IMR-90 (cell line): ENCODE measurements at regions not wholly inside any gene's neighbourhood (a gene's known extent, or its start where the extent isn't known, plus 50 kb on each side); places are given as distances from the start of the nearest gene placed in this dataset.

Source experiments
- ATAC-seq: fragments of 200-7000 bp; cut with Tn5 transposase; 2 replicates; pipeline ENCODE4 v1.9.1; 2020; ENCODE audit warnings: low read depth, mild to moderate bottlenecking, moderate library complexity
- BruUV-seq: library from RNA; stranded (reverse); fragments of 400-500 nt; replicated peaks from 2 replicates; lab custom pipeline; 2021; lab: Mats Ljungman, UMichigan
- CTCF ChIA-PET: fragments of 300-600 bp; formaldehyde crosslinking; extraction: SDS; loops from one replicate; lab custom pipeline; 2021; ENCODE audit warnings: antibody characterized with exemption; lab: Yijun Ruan, JAX
- POLR2A ChIA-PET: fragments of 300-600 bp; sonication (Branson Sonifier 250); formaldehyde crosslinking; loops from one replicate; lab custom pipeline; 2022; ENCODE audit warnings: antibody characterized with exemption; ENCODE audit not compliant: unreplicated experiment; lab: Charles Lee
- DNase-seq: peaks from one replicate; pipeline ENCODE4 v3.0.0; 2013
- H2AFZ ChIP-seq: replicated peaks from 2 replicates; pipeline ENCODE3; 2013; ENCODE audit warnings: low read length, mild to moderate bottlenecking; ENCODE audit not compliant: poor library complexity
- H2AK5ac ChIP-seq: 2 replicates; pipeline ENCODE4 v1.6.1; 2013; ENCODE audit warnings: low read depth, low read length, inconsistent platforms
- H2AK9ac ChIP-seq: replicated peaks from 2 replicates; pipeline ENCODE3; 2013; ENCODE audit warnings: mild to moderate bottlenecking, low read depth, low read length, moderate library complexity; ENCODE audit not compliant: poor library complexity
- H2BK120ac ChIP-seq: 2 replicates; pipeline ENCODE4 v1.6.1; 2013; ENCODE audit warnings: low read depth, low read length, inconsistent platforms
- H2BK15ac ChIP-seq: 3 replicates; pipeline ENCODE4 v1.6.1; 2013; ENCODE audit warnings: low read depth, low read length, inconsistent platforms
- H2BK20ac ChIP-seq: 2 replicates; pipeline ENCODE4 v1.6.1; 2013; ENCODE audit warnings: low read depth, mild to moderate bottlenecking, inconsistent platforms, low read length, moderate library complexity
- H2BK5ac ChIP-seq: 2 replicates; pipeline ENCODE4 v1.6.1; 2013; ENCODE audit warnings: mild to moderate bottlenecking, low read depth, low read length, inconsistent platforms; ENCODE audit not compliant: poor library complexity, severe bottlenecking
- H3K14ac ChIP-seq: replicated peaks from 2 replicates; pipeline ENCODE4 v1.6.1; 2013; ENCODE audit warnings: low read depth, low read length, inconsistent platforms
- H3K18ac ChIP-seq: 2 replicates; pipeline ENCODE4 v1.6.1; 2013; ENCODE audit warnings: low read depth, low read length, control low read depth
- H3K23ac ChIP-seq: 2 replicates; pipeline ENCODE4 v1.6.1; 2013; ENCODE audit warnings: low read depth, low read length, inconsistent platforms
- H3K27ac ChIP-seq: 2 replicates; pipeline ENCODE4 v1.5.1; 2013; ENCODE audit warnings: mild to moderate bottlenecking, control low read depth, low read length; ENCODE audit not compliant: insufficient read depth
- H3K27me3 ChIP-seq: 2 replicates; pipeline ENCODE4 v1.6.1; 2013; ENCODE audit warnings: low read length; ENCODE audit not compliant: control insufficient read depth, insufficient read depth
- H3K36me3 ChIP-seq: 2 replicates; pipeline ENCODE4 v1.6.1; 2013; ENCODE audit warnings: low read length, mixed read lengths; ENCODE audit not compliant: control insufficient read depth, insufficient read depth
- H3K4ac ChIP-seq: 2 replicates; pipeline ENCODE4 v1.6.1; 2013; ENCODE audit warnings: low read depth, low read length, inconsistent platforms
- H3K4me1 ChIP-seq: 2 replicates; pipeline ENCODE4 v1.6.1; 2013; ENCODE audit warnings: low read length, mixed read lengths; ENCODE audit not compliant: control insufficient read depth, insufficient read depth
- H3K4me2 ChIP-seq: 2 replicates; pipeline ENCODE4 v1.6.1; 2013; ENCODE audit warnings: low read depth, mild to moderate bottlenecking, control low read depth, low read length, moderate library complexity
- H3K4me3 ChIP-seq: 2 replicates; pipeline ENCODE4 v1.5.1; 2013; ENCODE audit warnings: low read depth, mild to moderate bottlenecking, control low read depth, low read length, moderate library complexity; ENCODE audit not compliant: insufficient read depth
- H3K56ac ChIP-seq: 2 replicates; pipeline ENCODE4 v1.6.1; 2013; ENCODE audit warnings: low read length, inconsistent platforms; ENCODE audit not compliant: insufficient read depth; ENCODE audit errors: extremely low read depth
- H3K79me1 ChIP-seq, 2 experiments: 2 replicates each; pipeline ENCODE4 v1.6.1; 2013; ENCODE audit warnings: low read length in 2 of 2, inconsistent platforms in 1 of 2, low read depth in 1 of 2
- H3K9ac ChIP-seq: 2 replicates; pipeline ENCODE4 v1.6.1; 2013; ENCODE audit warnings: low read depth, low read length, control low read depth
- H3K9me1 ChIP-seq: 2 replicates; pipeline ENCODE4 v1.6.1; 2013; ENCODE audit warnings: low read length, inconsistent platforms; ENCODE audit not compliant: insufficient read depth
- H3K9me3 ChIP-seq: 2 replicates; pipeline ENCODE4 v1.6.1; 2013; ENCODE audit warnings: low read length; ENCODE audit not compliant: control insufficient read depth, insufficient read depth
- H4K20me1 ChIP-seq: 2 replicates; pipeline ENCODE4 v1.6.1; 2013; ENCODE audit warnings: low read length, inconsistent platforms; ENCODE audit not compliant: insufficient read depth
- H4K5ac ChIP-seq: 2 replicates; pipeline ENCODE4 v1.6.1; 2013; ENCODE audit warnings: mild to moderate bottlenecking, low read depth, low read length, control low read depth
- H4K8ac ChIP-seq, 2 experiments: 2 replicates each; pipeline ENCODE4 v1.6.1; 2013; ENCODE audit warnings: low read depth in 2 of 2, low read length in 2 of 2, control low read depth in 1 of 2, inconsistent platforms in 1 of 2
- H4K91ac ChIP-seq: 2 replicates; pipeline ENCODE4 v1.6.1; 2013; ENCODE audit warnings: low read depth, low read length, inconsistent platforms; ENCODE audit not compliant: insufficient read depth
- BHLHE40 ChIP-seq: fragments of 150-350 bp; IDR thresholded peaks from 2 replicates; pipeline ENCODE4 v1.6.1; 2016; ENCODE audit warnings: mild to moderate bottlenecking, low read depth, low read length
- CEBPB ChIP-seq: IDR thresholded peaks from 2 replicates; pipeline ENCODE4 v1.6.1; 2012; ENCODE audit warnings: low read depth, low read length, improper control_type of control experiment
- CHD1 ChIP-seq: IDR thresholded peaks from 2 replicates; pipeline ENCODE4 v1.6.1; 2012; ENCODE audit warnings: low read depth, low read length, improper control_type of control experiment
- FOS ChIP-seq: fragments of 150-350 bp; IDR thresholded peaks from 2 replicates; pipeline ENCODE4 v1.6.1; 2016; ENCODE audit warnings: low read depth, low read length
- MAFK ChIP-seq: IDR thresholded peaks from 2 replicates; pipeline ENCODE4 v1.6.1; 2012; ENCODE audit warnings: low read depth, low read length, improper control_type of control experiment
- MAZ ChIP-seq: IDR thresholded peaks from 2 replicates; pipeline ENCODE4 v1.6.1; 2012; ENCODE audit warnings: low read depth, mild to moderate bottlenecking, low read length, improper control_type of control experiment, moderate library complexity, borderline replicate concordance
- MXI1 ChIP-seq: IDR thresholded peaks from 2 replicates; pipeline ENCODE4 v1.6.1; 2012; ENCODE audit warnings: low read depth, mild to moderate bottlenecking, low read length, moderate library complexity, borderline replicate concordance
- NFE2L2 ChIP-seq: fragments of 150-350 bp; IDR thresholded peaks from 2 replicates; pipeline ENCODE4 v1.6.1; 2016; ENCODE audit warnings: low read depth, mild to moderate bottlenecking, low read length
- POLR2A ChIP-seq: IDR thresholded peaks from 2 replicates; pipeline ENCODE4 v1.6.1; 2012; ENCODE audit warnings: mild to moderate bottlenecking, low read depth, low read length
- RAD21 ChIP-seq: IDR thresholded peaks from 2 replicates; pipeline ENCODE4 v1.6.1; 2012; ENCODE audit warnings: low read length, improper control_type of control experiment
- RCOR1 ChIP-seq: IDR thresholded peaks from 2 replicates; pipeline ENCODE4 v1.6.1; 2012; ENCODE audit warnings: mild to moderate bottlenecking, low read length, improper control_type of control experiment; ENCODE audit not compliant: insufficient replicate concordance
- RFX5 ChIP-seq: IDR thresholded peaks from 2 replicates; pipeline ENCODE4 v1.8.0; 2012; ENCODE audit warnings: low read depth, mild to moderate bottlenecking, low read length, moderate library complexity
- SMC3 ChIP-seq: fragments of 150-350 bp; IDR thresholded peaks from 2 replicates; pipeline ENCODE4 v1.6.1; 2016; ENCODE audit warnings: low read depth, mild to moderate bottlenecking, antibody characterized with exemption, low read length, moderate library complexity
- WGBS, 2 experiments: methylation state at CpG; one replicate each; pipeline versions ENCODE4 v1.1.5 to v1.1.7; 2013; ENCODE audit warnings: missing lambda C conversion rate in 2 of 2; ENCODE audit not compliant: insufficient read length in 1 of 2; ENCODE audit errors: extremely low coverage in 2 of 2; 5-methylcytosine and 5-hydroxymethylcytosine counted together
- dilution Hi-C: fragments of 300-500 bp; cut with HindIII; formaldehyde crosslinking; loops from one replicate; pipeline ENCODE4 v1.14.3; 2018; ENCODE audit warnings: low sequenced_read_pairs; ENCODE audit not compliant: unreplicated experiment
- in situ Hi-C: fragments of 300-500 bp; cut with MboI; formaldehyde crosslinking; loops from 3 replicates; pipeline ENCODE4 v1.14.3; 2019; ENCODE audit warnings: low sequenced_read_pairs, inconsistent platforms, mixed read lengths
- intact Hi-C: fragments of 100-400 bp; cut with micrococcal nuclease; formaldehyde crosslinking; loops from 2 replicates; pipeline ENCODE4 v1.10.0; 2022
- TF ChIP-seq, protein P1 (sequence below): fragments of 150-350 bp; IDR thresholded peaks from 2 replicates; pipeline ENCODE4 v1.6.1; 2017; ENCODE audit warnings: mild to moderate bottlenecking, antibody characterized with exemption, low read length, low read depth
- TF ChIP-seq, protein P2 (sequence below): fragments of 150-350 bp; IDR thresholded peaks from 2 replicates; pipeline ENCODE4 v1.6.1; 2016; ENCODE audit warnings: low read depth, mild to moderate bottlenecking, low read length, moderate library complexity, borderline replicate concordance

DNA sequence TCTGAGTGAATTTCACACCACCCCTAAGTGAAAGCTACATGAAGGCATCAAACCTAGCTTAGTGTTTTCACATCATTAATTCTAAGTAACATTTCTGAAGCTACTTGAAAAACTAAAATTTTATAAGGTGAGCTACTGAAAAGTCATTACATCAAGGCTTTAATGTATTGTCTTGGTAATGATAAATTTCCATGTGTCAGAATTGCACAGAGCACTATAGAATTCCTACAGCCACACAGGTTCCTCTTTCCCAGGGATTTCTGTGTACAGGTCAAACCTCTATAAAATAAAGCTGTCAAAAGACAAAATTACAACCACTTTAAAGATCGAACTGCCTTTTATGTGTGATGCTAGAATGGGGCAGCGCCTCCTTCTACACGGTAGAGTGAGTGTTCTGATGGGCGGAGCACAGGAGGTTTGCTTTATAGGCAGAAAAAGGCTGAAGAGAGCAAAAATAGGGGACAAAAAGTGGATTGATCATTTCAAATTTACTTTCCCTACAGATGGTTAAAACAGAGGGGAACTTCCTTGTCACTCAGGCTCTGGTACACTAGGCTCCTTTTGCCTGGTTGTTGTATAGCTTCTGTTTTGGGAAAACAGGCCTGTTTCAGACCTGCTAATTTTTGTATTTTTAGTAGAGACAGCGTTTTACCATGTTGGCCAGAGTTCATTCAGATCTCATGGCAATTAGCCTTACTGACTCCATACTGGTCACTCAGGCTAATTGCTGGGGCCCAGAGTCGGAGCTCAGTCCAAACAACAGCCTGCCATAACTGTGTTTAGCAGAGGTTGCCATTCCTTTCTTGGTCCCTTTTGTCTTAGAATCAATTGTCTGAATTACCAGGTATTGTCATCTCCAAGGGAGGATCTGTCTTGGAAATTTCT is 102.5 kb upstream of the BASP1 start:
- peak overlapping the region; percentile 71 for H2BK120ac ChIP-seq
- H4K8ac ChIP-seq, result peak overlapping the region; percentile 5 to 29; a peak in 2 of 4 replicates
- no peaks in the 10 kb centered on the region for H4K20me1 ChIP-seq
- H3K36me3 ChIP-seq, result no peaks in the 10 kb centered on the region
- intact Hi-C loops (loop anchor here (5.0 kb wide), 2 partner anchors 93 to 178 kb away; partner anchors contain the start of gene MYO10), dilution Hi-C loops (no loop called here), in situ Hi-C loops (no loop called here)
- no peak overlapping the region for H3K4me3 ChIP-seq
- no peak overlapping the region for H3K56ac ChIP-seq
- peaks cover 11% of the 10 kb centered on the region for H3K9me1 ChIP-seq
- H2BK15ac ChIP-seq, result peak overlapping the region; percentile 46; the same call in 2 of the 3 replicates
- ChIA-PET POLR2A (no interaction called here), CTCF (interaction anchor here (0.8 to 1.1 kb wide), 2 partner anchors 9 to 18 kb away, joined by 3 read pairs; no protein-coding TSS in a partner anchor)
- H3K27me3 ChIP-seq, result no peaks in the 10 kb centered on the region
- H2AK9ac ChIP-seq, result no peak overlapping the region
- H3K27ac ChIP-seq, result no peak overlapping the region
- 100% methylated on average over 1 of the region's 6 CpGs; no CpG with 5 or more reads in 1 of the 2 experiments for WGBS, 2 experiments
- H3K4ac ChIP-seq, result peak overlapping the region; percentile 42
- H4K5ac ChIP-seq, result no peak overlapping the region; the same call in none of the 2 replicates
- H3K9me3 ChIP-seq, result no peaks in the 10 kb centered on the region
- TF ChIP-seq CHD1 (no peak), MAFK (no peak), RAD21 (no peak), FOS (no peak), RCOR1 (no peak), CEBPB (no peak), MAZ (no peak), BHLHE40 (no peak), POLR2A (no peak), MXI1 (no peak), SMC3 (no peak), NFE2L2 (no peak), RFX5 (no peak)
- TF ChIP-seq, protein P1, sequence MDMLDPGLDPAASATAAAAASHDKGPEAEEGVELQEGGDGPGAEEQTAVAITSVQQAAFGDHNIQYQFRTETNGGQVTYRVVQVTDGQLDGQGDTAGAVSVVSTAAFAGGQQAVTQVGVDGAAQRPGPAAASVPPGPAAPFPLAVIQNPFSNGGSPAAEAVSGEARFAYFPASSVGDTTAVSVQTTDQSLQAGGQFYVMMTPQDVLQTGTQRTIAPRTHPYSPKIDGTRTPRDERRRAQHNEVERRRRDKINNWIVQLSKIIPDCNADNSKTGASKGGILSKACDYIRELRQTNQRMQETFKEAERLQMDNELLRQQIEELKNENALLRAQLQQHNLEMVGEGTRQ, result no peak
- TF ChIP-seq, protein P2, sequence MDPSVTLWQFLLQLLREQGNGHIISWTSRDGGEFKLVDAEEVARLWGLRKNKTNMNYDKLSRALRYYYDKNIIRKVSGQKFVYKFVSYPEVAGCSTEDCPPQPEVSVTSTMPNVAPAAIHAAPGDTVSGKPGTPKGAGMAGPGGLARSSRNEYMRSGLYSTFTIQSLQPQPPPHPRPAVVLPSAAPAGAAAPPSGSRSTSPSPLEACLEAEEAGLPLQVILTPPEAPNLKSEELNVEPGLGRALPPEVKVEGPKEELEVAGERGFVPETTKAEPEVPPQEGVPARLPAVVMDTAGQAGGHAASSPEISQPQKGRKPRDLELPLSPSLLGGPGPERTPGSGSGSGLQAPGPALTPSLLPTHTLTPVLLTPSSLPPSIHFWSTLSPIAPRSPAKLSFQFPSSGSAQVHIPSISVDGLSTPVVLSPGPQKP, result no peak
- peak overlapping the region; percentile 4 for H4K91ac ChIP-seq
- no peak overlapping the region for H3K9ac ChIP-seq
- H3K14ac ChIP-seq, result peak overlapping the region; percentile 26; the same call in 1 of the 2 replicates
- ATAC-seq, result no peak
- peak overlapping the region; percentile 53 for H2AK5ac ChIP-seq
- 0 out of 2 replicates have a peak overlapping the region, but pooled peaks have one; percentile 29 for H3K23ac ChIP-seq
- BruUV-seq, result no TSS peak
- H2BK20ac ChIP-seq, result peak overlapping the region; percentile 77
- no peak overlapping the region for H3K4me2 ChIP-seq
- peak overlapping the region; percentile 46; the same call in 1 of the 2 replicates for H3K18ac ChIP-seq
- H2BK5ac ChIP-seq, result peak overlapping the region; percentile 18
- no peak for DNase-seq
- H3K79me1 ChIP-seq, result peaks cover 9 to 19% of the 10 kb centered on the region in 2 experiments
- H2AFZ ChIP-seq, result no peak overlapping the region
- H3K4me1 ChIP-seq, result peaks cover 10% of the 10 kb centered on the region
